ENCODE measurements at regions not wholly inside any gene's neighbourhood (a gene's known extent, or its start where the extent isn't known, plus 50 kb on each side); places are given as distances from the start of the nearest gene placed in this dataset.

- TF ChIP-seq TAF1 (IDR thresholded peaks at IDR 0.05; ENCODE audit: low read depth, low read length) (no peak), POU2F2 (IDR thresholded peaks at IDR 0.05; ENCODE audit: low read depth, low read length) (no peak)
- no peak for FAIRE-seq
- DNase-seq (ENCODE audit: insufficient read length, low spot score): no peak
Observed at GRCh38 chr7:140245611-140246105, 68.9 kb upstream of the KDM7A start.

GRCh38 chr7:140242057-140243031 lies 65.6 kb upstream of the KDM7A start:
- no peak for DNase-seq (ENCODE audit: insufficient read length, low spot score)
- FAIRE-seq: peak; percentile 90

GRCh38 chr7:140239653-140239935 lies 62.8 kb upstream of the KDM7A start:
- FAIRE-seq: no peak
- no peak for DNase-seq (ENCODE audit: insufficient read length, low spot score)
- TF ChIP-seq TAF1 (IDR thresholded peaks at IDR 0.05; ENCODE audit: low read depth, low read length): no peak
- no peak for TF ChIP-seq POLR2AphosphoS5 (IDR thresholded peaks at IDR 0.05; ENCODE audit: low read depth, low read length)
- no peak for TF ChIP-seq POU2F2 (IDR thresholded peaks at IDR 0.05; ENCODE audit: low read depth, low read length)
- TF ChIP-seq POLR2A (IDR thresholded peaks at IDR 0.05; ENCODE audit: low read depth, low read length): no peak
- TF ChIP-seq SPI1 (IDR thresholded peaks at IDR 0.05; ENCODE audit: low read depth, low read length): no peak
- TF ChIP-seq PAX5 (IDR thresholded peaks at IDR 0.05; ENCODE audit: insufficient read depth, low read length, severe bottlenecking): no peak

More at GRCh38 chr7:140242057-140243031, 65.6 kb upstream of the KDM7A start:
- TF ChIP-seq POLR2A (IDR thresholded peaks at IDR 0.05; ENCODE audit: low read depth, low read length): no peak
- TF ChIP-seq SPI1 (IDR thresholded peaks at IDR 0.05; ENCODE audit: low read depth, low read length): peak; percentile 24; the same call in 1 of the 2 replicates

- DNase-seq (ENCODE audit: insufficient read length, low spot score) (no peak), FAIRE-seq (no peak)
- TF ChIP-seq PAX5 (IDR thresholded peaks at IDR 0.05; ENCODE audit: insufficient read depth, low read length, severe bottlenecking) (no peak), POLR2A (IDR thresholded peaks at IDR 0.05; ENCODE audit: low read depth, low read length) (no peak), POLR2AphosphoS5 (IDR thresholded peaks at IDR 0.05; ENCODE audit: low read depth, low read length) (no peak), SPI1 (IDR thresholded peaks at IDR 0.05; ENCODE audit: low read depth, low read length) (no peak), POU2F2 (IDR thresholded peaks at IDR 0.05; ENCODE audit: low read depth, low read length) (no peak), TAF1 (IDR thresholded peaks at IDR 0.05; ENCODE audit: low read depth, low read length) (no peak)
Observed at GRCh38 chr7:140238778-140239652, 62.2 kb upstream of the KDM7A start.

- TF ChIP-seq POLR2A (IDR thresholded peaks at IDR 0.05; ENCODE audit: low read depth, low read length): no peak
- TF ChIP-seq POU2F2 (IDR thresholded peaks at IDR 0.05; ENCODE audit: low read depth, low read length): no peak
- no peak for TF ChIP-seq POLR2AphosphoS5 (IDR thresholded peaks at IDR 0.05; ENCODE audit: low read depth, low read length)
- TF ChIP-seq PAX5 (IDR thresholded peaks at IDR 0.05; ENCODE audit: insufficient read depth, low read length, severe bottlenecking): no peak
- TF ChIP-seq TAF1 (IDR thresholded peaks at IDR 0.05; ENCODE audit: low read depth, low read length): no peak
- no peak for TF ChIP-seq SPI1 (IDR thresholded peaks at IDR 0.05; ENCODE audit: low read depth, low read length)
- no peak for DNase-seq (ENCODE audit: insufficient read length, low spot score)
- FAIRE-seq: no peak
Observed at GRCh38 chr7:140237390-140237789, 60.6 kb upstream of the KDM7A start.

- TF ChIP-seq TAF1 (IDR thresholded peaks at IDR 0.05; ENCODE audit: low read depth, low read length) (no peak), POLR2AphosphoS5 (IDR thresholded peaks at IDR 0.05; ENCODE audit: low read depth, low read length) (no peak), POU2F2 (IDR thresholded peaks at IDR 0.05; ENCODE audit: low read depth, low read length) (no peak), SPI1 (IDR thresholded peaks at IDR 0.05; ENCODE audit: low read depth, low read length) (no peak), PAX5 (IDR thresholded peaks at IDR 0.05; ENCODE audit: insufficient read depth, low read length, severe bottlenecking) (no peak), POLR2A (IDR thresholded peaks at IDR 0.05; ENCODE audit: low read depth, low read length) (no peak)
- no peak for DNase-seq (ENCODE audit: insufficient read length, low spot score)
- FAIRE-seq: no peak
Observed at GRCh38 chr7:140236626-140237025, 59.8 kb upstream of the KDM7A start.

- FAIRE-seq (no peak), DNase-seq (ENCODE audit: insufficient read length, low spot score) (no peak)
- no peak for TF ChIP-seq TAF1 (IDR thresholded peaks at IDR 0.05; ENCODE audit: low read depth, low read length)
- TF ChIP-seq POLR2A (IDR thresholded peaks at IDR 0.05; ENCODE audit: low read depth, low read length): no peak
- TF ChIP-seq SPI1 (IDR thresholded peaks at IDR 0.05; ENCODE audit: low read depth, low read length): no peak
- no peak for TF ChIP-seq POU2F2 (IDR thresholded peaks at IDR 0.05; ENCODE audit: low read depth, low read length)
- TF ChIP-seq PAX5 (IDR thresholded peaks at IDR 0.05; ENCODE audit: insufficient read depth, low read length, severe bottlenecking): no peak
- no peak for TF ChIP-seq POLR2AphosphoS5 (IDR thresholded peaks at IDR 0.05; ENCODE audit: low read depth, low read length)
Observed at GRCh38 chr7:140235114-140235513, 58.3 kb upstream of the KDM7A start.

- FAIRE-seq: no peak
- DNase-seq (ENCODE audit: insufficient read length, low spot score): no peak
- TF ChIP-seq SPI1 (IDR thresholded peaks at IDR 0.05; ENCODE audit: low read depth, low read length): peak; percentile 92
- no peak for TF ChIP-seq TAF1 (IDR thresholded peaks at IDR 0.05; ENCODE audit: low read depth, low read length)
- TF ChIP-seq POLR2A (IDR thresholded peaks at IDR 0.05; ENCODE audit: low read depth, low read length): no peak
- no peak for TF ChIP-seq PAX5 (IDR thresholded peaks at IDR 0.05; ENCODE audit: insufficient read depth, low read length, severe bottlenecking)
- no peak for TF ChIP-seq POU2F2 (IDR thresholded peaks at IDR 0.05; ENCODE audit: low read depth, low read length)
- TF ChIP-seq POLR2AphosphoS5 (IDR thresholded peaks at IDR 0.05; ENCODE audit: low read depth, low read length): no peak
Observed at GRCh38 chr7:140232957-140233917, 56.5 kb upstream of the KDM7A start.
